ENCODE measurements at regions not wholly inside any gene's neighbourhood (a gene's known extent, or its start where the extent isn't known, plus 50 kb on each side); places are given as distances from the start of the nearest gene placed in this dataset.

DNA sequence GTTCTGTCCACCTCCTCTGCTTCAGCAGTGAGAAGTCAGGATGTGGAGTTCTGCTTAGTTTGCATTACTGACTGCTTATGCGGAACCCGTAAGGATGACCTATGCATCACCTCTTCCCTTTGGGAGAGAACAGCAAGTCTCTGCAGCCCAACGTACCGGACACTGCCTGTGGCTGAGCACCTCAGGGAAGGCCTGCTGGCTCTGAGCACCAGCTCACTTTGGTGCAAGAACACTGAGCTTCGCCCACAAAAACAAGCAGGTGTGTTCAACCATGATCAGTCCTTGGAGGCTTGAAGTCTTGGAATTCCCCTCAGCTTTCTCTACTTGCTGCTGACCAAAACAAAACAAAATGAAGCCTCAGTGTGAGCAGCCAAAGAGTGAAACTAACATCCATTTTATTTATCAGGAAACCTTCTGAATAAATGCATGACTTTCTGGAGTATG lies 52.7 kb upstream of the NCK2 start:
- no peak for TF ChIP-seq POLR2A (IDR thresholded peaks at IDR 0.05; ENCODE audit: low read length)
- DNase-seq, result no peak

- DNase-seq, result no peak
- TF ChIP-seq GATA1 (IDR thresholded peaks at IDR 0.05; ENCODE audit: low read depth, low read length) (no peak), POLR2A (IDR thresholded peaks at IDR 0.05; ENCODE audit: low read length) (no peak)
Observed at GRCh38 chr2:105690566-105690965, 54.1 kb upstream of the NCK2 start.

GRCh38 chr2:105689484-105689883 lies 55.2 kb upstream of the NCK2 start:
- TF ChIP-seq GATA1 (IDR thresholded peaks at IDR 0.05; ENCODE audit: low read depth, low read length), result no peak
- no peak for TF ChIP-seq POLR2A (IDR thresholded peaks at IDR 0.05; ENCODE audit: low read length)
- no peak for DNase-seq

DNA sequence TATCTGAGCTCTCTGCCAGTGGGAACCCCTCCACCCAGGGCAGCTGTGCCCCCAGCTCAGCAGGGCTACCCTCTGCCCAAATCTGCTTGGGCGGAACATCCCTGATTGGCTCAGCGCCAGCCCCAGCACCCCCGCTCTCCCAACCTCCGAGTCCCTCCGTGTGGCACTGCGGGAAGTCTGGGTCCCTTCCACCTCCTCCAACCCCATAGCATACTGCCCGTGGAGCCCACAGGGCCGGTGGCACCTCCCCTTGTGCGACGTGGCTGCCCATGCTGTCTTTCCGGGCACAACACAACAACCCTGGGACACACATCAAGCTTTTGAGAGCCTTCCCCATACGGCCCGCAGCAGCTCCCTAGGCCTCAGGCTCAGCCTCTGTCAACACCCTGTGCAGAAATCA lies 55.8 kb upstream of the NCK2 start:
- no peak for DNase-seq
- TF ChIP-seq GATA1 (IDR thresholded peaks at IDR 0.05; ENCODE audit: low read depth, low read length) (no peak), POLR2A (IDR thresholded peaks at IDR 0.05; ENCODE audit: low read length) (no peak)

- TF ChIP-seq POLR2A (IDR thresholded peaks at IDR 0.05; ENCODE audit: low read length), result no peak
- DNase-seq, result no peak
Observed at GRCh38 chr2:105686588-105686987, 58.1 kb upstream of the NCK2 start.

GRCh38 chr2:105683011-105683492 lies 61.7 kb upstream of the NCK2 start:
- TF ChIP-seq GATA1 (IDR thresholded peaks at IDR 0.05; ENCODE audit: low read depth, low read length) (no peak), POLR2A (IDR thresholded peaks at IDR 0.05; ENCODE audit: low read length) (no peak)
- no peak for DNase-seq

DNA sequence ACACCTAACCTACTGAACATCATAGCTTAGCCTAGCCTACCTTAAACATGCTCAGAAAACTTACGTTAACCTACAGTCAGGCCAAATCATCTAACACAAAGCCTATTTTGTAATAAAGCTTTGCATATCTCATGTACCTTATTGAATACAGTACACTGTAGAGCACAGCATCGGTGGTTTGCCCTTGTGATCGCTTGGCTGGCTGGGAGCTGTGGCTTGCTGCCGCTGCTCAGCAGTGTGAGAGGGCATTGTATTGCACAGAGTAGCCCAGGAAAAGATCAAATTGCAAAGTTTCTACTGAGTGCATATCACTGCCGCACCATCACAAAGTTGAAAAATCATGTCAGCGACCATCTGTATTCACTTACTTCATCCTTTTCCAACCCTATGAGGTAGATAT lies 62.3 kb upstream of the NCK2 start:
- TF ChIP-seq GATA1 (IDR thresholded peaks at IDR 0.05; ENCODE audit: low read depth, low read length), result no peak
- no peak for TF ChIP-seq POLR2A (IDR thresholded peaks at IDR 0.05; ENCODE audit: low read length)

DNA sequence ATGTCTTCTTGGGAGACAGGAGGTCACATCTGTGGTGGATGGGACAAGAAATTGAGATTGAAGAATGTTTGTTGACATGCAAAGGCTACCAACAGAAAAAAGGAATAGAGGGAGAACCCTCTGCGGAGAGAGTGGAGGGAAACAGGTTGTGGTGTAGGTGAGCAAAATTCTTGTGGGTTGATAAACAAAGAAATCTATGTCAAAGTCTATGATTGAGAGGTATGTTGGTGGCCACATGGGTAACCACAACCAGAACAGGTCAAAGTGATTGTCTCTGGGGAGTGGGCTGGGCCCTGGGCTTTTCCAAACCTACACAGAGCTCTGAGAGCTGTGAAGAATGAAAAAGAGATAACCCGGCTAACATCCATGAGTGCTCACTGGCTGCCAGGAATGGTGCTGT lies 62.8 kb upstream of the NCK2 start:
- no peak for DNase-seq
- TF ChIP-seq GATA1 (IDR thresholded peaks at IDR 0.05; ENCODE audit: low read depth, low read length) (no peak), POLR2A (IDR thresholded peaks at IDR 0.05; ENCODE audit: low read length) (no peak)

More for the DNA sequence above, 62.3 kb upstream of the NCK2 start:
- no peak for DNase-seq

- DNase-seq, result no peak
- no peak for TF ChIP-seq POLR2A (IDR thresholded peaks at IDR 0.05; ENCODE audit: low read length)
Observed at GRCh38 chr2:105680357-105680756, 64.4 kb upstream of the NCK2 start.

- no peak for TF ChIP-seq GATA1 (IDR thresholded peaks at IDR 0.05; ENCODE audit: low read depth, low read length)
- no peak for TF ChIP-seq POLR2A (IDR thresholded peaks at IDR 0.05; ENCODE audit: low read length)
- no peak for DNase-seq
Observed at GRCh38 chr2:105678346-105678745, 66.4 kb upstream of the NCK2 start.

DNA sequence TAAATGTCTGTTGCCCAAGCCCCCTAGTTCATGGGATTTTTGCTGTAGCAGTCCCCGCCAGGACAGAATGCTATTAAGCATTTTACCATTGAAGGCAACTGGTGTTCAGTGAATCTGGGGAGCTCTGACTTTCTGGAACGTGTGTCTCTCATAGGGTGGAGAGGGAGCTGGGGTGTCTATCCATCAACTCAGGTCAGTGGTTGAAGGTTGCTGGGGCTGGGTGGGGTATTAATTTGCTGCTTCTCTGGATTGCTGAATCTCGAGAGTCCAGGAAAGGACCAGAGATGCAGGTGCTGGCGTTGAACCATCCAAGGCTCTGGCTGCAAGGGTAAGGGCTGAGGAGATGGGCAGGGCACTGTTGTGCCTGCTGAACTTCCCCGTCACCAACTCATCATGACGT lies 66.8 kb upstream of the NCK2 start:
- no peak for DNase-seq
- TF ChIP-seq GATA1 (IDR thresholded peaks at IDR 0.05; ENCODE audit: low read depth, low read length) (no peak), POLR2A (IDR thresholded peaks at IDR 0.05; ENCODE audit: low read length) (no peak)

GRCh38 chr2:105675841-105676240 lies 68.9 kb upstream of the NCK2 start:
- DNase-seq, result no peak
- TF ChIP-seq POLR2A (IDR thresholded peaks at IDR 0.05; ENCODE audit: low read length) (no peak), GATA1 (IDR thresholded peaks at IDR 0.05; ENCODE audit: low read depth, low read length) (no peak)

- no peak for DNase-seq
- no peak for TF ChIP-seq GATA1 (IDR thresholded peaks at IDR 0.05; ENCODE audit: low read depth, low read length)
- no peak for TF ChIP-seq POLR2A (IDR thresholded peaks at IDR 0.05; ENCODE audit: low read length)
Observed at GRCh38 chr2:105674859-105675541, 69.7 kb upstream of the NCK2 start.

DNA sequence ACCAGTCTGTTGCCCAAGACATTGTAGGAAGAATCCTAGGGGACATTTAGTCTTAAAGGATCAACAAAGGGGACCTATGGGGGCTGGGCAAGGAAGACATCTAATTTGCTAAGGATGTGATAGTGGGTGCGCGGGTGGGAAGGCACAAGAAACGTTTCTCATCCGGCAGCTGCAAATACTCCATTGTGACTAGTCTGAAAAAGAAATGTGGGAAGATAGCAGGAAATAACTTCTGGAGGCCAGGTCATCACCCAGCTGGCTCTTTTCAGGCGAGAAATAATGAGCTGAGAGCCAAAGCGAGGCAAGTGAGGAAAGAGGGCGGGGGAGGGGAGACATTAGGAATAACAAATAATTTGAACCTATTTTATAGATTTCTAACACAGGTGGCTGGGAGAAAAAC lies 70.3 kb upstream of the NCK2 start:
- no peak for DNase-seq
- TF ChIP-seq POLR2A (IDR thresholded peaks at IDR 0.05; ENCODE audit: low read length), result no peak

- TF ChIP-seq POLR2A (IDR thresholded peaks at IDR 0.05; ENCODE audit: low read length) (no peak), GATA1 (IDR thresholded peaks at IDR 0.05; ENCODE audit: low read depth, low read length) (no peak)
- no peak for DNase-seq
Observed at GRCh38 chr2:105671156-105671555, 73.6 kb upstream of the NCK2 start.

DNA sequence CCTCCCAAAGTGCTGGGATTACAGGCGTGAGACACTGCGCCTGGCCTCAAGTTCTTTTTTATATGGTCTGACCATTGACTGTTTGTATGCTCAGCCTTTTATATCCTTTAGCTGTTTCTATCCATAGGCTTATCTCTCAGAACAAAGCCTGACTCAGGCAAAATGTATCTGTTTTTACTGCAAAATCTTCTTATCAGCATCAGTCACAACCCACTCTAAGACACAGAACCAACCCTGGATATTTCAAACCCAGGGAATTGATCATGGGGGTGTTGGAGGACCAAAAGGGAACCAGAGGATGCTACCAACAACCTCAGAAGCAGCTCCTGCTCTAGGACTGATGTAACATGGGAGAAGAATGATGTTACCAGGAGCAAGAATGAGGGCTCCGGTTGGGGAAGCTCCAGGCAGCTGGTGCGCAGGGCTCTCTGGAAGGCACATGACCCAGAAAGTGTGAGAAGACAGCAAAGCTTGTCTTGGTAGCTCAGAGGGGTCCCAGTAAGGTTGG lies 75.3 kb upstream of the NCK2 start:
- DNase-seq, result no peak
- no peak for TF ChIP-seq POLR2A (IDR thresholded peaks at IDR 0.05; ENCODE audit: low read length)
- no peak for TF ChIP-seq GATA1 (IDR thresholded peaks at IDR 0.05; ENCODE audit: low read depth, low read length)

All from erythroblast (primary cell).